ENCODE measurements at regions not wholly inside any gene's neighbourhood (a gene's known extent, or its start where the extent isn't known, plus 50 kb on each side); places are given as distances from the start of the nearest gene placed in this dataset.

DNA sequence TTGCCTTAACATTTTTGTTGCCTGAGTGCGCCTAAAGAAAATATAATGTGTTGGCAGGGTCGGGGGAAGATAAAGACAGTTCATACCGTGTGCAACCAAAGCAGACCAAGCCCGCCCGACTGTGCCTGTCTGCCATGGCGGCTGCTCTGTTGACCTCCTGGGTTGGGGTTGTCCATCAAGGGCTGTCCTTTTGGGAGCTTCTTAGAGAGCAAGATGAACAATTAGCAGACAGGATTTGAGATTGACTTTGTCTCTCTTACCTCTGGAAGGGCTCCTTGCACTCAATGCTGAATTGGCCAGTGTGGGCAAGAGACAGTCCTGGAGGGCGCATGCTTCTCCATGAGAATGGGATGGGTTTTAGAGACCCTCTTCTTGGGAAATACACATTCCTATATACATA, 319.6 kb downstream of the GLRX3 start:
- TF ChIP-seq, protein P1, sequence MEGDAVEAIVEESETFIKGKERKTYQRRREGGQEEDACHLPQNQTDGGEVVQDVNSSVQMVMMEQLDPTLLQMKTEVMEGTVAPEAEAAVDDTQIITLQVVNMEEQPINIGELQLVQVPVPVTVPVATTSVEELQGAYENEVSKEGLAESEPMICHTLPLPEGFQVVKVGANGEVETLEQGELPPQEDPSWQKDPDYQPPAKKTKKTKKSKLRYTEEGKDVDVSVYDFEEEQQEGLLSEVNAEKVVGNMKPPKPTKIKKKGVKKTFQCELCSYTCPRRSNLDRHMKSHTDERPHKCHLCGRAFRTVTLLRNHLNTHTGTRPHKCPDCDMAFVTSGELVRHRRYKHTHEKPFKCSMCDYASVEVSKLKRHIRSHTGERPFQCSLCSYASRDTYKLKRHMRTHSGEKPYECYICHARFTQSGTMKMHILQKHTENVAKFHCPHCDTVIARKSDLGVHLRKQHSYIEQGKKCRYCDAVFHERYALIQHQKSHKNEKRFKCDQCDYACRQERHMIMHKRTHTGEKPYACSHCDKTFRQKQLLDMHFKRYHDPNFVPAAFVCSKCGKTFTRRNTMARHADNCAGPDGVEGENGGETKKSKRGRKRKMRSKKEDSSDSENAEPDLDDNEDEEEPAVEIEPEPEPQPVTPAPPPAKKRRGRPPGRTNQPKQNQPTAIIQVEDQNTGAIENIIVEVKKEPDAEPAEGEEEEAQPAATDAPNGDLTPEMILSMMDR (IDR thresholded peaks at IDR 0.05; ENCODE audit: low read depth, low read length): no peak
- no peak for DNase-seq (ENCODE audit: low read depth, low spot score)
- H3K4me3 ChIP-seq (ENCODE audit: low read depth, low read length): no peak overlapping the region
- in situ Hi-C loops (cut with HindIII; ENCODE audit: low sequenced_read_pairs): no loop called here

DNA sequence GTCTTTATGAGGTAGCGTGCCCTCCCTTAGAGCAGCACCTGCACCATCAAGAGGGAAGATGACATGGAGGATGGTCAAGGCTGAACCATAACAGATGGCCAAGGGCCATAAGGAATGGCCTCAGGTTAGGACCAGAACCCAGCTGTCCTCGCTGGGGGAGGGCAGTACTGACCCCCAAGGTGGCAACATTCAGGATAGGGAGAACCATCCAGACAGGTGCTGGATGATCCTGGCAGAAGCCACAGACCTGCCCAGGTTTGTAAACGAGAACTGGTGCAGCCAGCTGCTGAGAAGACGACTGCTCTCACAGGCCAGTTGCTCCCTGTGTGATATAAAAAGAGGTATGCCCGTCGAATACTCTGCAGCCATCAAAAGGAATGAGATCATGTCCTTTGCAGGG, 320.4 kb downstream of the GLRX3 start:
- no peak for DNase-seq (ENCODE audit: low read depth, low spot score)
- TF ChIP-seq, protein P1 (IDR thresholded peaks at IDR 0.05; ENCODE audit: low read depth, low read length): no peak
- H3K4me3 ChIP-seq (ENCODE audit: low read depth, low read length): no peak overlapping the region
- in situ Hi-C loops (cut with HindIII; ENCODE audit: low sequenced_read_pairs): no loop called here

DNA sequence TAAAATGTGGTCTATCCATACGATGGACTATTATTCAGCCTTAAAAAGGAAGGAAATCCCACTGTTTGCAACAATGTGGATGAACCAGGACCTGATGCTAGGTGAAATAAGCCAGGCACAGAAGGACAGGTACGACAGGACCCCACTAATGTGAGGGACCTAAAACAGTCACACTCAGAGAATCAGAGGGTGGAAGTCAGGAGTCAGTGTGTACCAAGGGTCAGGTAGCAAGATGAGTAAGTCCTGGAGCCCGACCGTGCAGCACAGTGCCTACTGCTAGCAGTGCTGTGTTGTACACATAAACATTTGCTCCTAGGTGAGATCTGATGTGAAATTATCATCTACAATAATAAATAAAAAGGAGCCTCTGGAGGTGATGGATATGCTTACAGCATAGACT, 322.3 kb downstream of the GLRX3 start:
- TF ChIP-seq, protein P1 (IDR thresholded peaks at IDR 0.05; ENCODE audit: low read depth, low read length): no peak
- in situ Hi-C loops (cut with HindIII; ENCODE audit: low sequenced_read_pairs): no loop called here
- no peak for DNase-seq (ENCODE audit: low read depth, low spot score)
- no peak overlapping the region for H3K4me3 ChIP-seq (ENCODE audit: low read depth, low read length)

DNA sequence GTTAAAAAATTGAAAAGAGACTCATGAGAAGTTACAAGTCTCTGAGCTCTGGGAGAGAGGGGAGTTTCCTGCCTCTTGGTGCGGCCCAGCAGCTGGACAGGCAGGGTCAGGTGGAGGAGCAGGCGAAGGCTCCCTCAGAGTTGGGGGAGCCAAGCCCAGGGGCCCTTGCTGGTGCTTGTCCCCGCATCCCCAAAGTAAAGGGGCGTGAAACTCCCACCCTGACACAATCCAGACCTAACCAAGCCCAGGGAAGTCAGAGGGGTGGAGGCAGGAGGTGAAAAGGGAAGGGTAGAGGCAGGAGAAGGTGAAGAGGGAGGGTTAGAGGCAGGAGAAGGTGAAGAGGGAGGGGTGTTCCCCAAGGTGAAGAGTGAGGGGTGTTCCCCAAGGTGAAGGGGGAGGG, 322.8 kb downstream of the GLRX3 start:
- no peak for DNase-seq (ENCODE audit: low read depth, low spot score)
- TF ChIP-seq, protein P1 (IDR thresholded peaks at IDR 0.05; ENCODE audit: low read depth, low read length): no peak
- no peak overlapping the region for H3K4me3 ChIP-seq (ENCODE audit: low read depth, low read length)
- in situ Hi-C loops (cut with HindIII; ENCODE audit: low sequenced_read_pairs): no loop called here

DNA sequence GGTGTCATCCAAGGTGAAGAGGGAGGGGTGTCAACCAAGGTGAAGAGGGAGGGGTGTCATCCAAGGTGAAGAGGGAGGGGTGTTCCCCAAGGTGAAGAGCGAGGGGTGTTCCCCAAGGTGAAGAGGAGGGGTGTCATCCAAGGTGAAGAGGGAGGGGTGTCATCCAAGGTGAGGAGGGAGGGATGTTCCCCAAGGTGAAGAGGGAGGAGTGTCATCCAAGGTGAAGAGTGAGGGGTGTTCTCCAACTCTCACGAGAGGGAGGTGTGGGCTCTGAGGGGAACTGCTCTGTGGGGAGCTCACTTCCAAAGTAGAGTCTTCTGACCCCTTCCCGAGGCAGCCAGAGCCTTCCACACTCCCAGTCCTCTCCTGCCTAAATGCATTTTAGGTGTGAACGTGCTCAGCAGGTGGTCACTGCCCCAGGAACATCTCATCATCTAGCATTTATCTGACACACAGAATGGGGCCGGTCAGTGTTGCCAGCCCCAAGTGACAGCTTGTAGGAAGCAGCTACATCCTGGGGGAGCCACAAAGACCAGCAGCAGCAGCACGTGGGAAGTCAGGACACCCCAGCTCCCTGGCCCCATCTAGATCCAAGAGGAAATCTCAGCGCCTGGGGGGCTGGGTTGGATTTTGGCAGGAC, 323.8 kb downstream of the GLRX3 start:
- TF ChIP-seq, protein P1 (IDR thresholded peaks at IDR 0.05; ENCODE audit: low read depth, low read length): no peak
- H3K4me3 ChIP-seq (ENCODE audit: low read depth, low read length): no peak overlapping the region
- in situ Hi-C loops (cut with HindIII; ENCODE audit: low sequenced_read_pairs): no loop called here
- no peak for DNase-seq (ENCODE audit: low read depth, low spot score)

DNA sequence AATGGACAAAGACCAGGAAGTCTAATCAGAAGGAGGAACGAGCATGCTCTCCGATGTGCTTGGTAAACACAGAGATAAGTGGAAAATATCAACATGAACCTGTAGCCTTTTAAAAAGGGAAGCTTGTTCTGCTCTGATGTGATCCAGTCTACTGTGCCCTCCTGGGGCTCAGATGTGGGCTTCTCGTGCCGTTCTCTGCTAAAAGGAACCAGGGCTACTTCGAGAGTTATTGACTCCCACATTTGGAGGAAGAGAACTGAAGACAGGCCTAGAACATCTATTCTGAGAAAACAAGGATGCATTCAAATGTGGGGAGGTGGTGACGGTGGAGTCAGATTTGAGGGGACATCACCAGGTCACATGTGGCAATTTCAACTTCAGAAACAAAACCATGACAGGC, 325.4 kb downstream of the GLRX3 start:
- in situ Hi-C loops (cut with HindIII; ENCODE audit: low sequenced_read_pairs): no loop called here
- TF ChIP-seq, protein P1 (IDR thresholded peaks at IDR 0.05; ENCODE audit: low read depth, low read length): no peak
- no peak for DNase-seq (ENCODE audit: low read depth, low spot score)

More for the DNA sequence above, 325.4 kb downstream of the GLRX3 start:
- no peak overlapping the region for H3K4me3 ChIP-seq (ENCODE audit: low read depth, low read length)
